PC-3 (cell line): ENCODE measurements at regions not wholly inside any gene's neighbourhood (a gene's known extent, or its start where the extent isn't known, plus 50 kb on each side); places are given as distances from the start of the nearest gene placed in this dataset.

Source experiments
- ATAC-seq: fragments of 200-7000 bp; cut with Tn5 transposase; 2 replicates; pipeline ENCODE4 v1.9.1; 2020; ENCODE audit warnings: mild to moderate bottlenecking, moderate library complexity
- BruUV-seq: library from RNA; stranded (reverse); fragments of 400-500 nt; replicated peaks from 2 replicates; lab custom pipeline; 2021; lab: Mats Ljungman, UMichigan
- CTCF ChIA-PET: fragments of 300-600 bp; sonication (Branson Sonifier 250); formaldehyde crosslinking; loops from one replicate; lab custom pipeline; 2022; ENCODE audit warnings: antibody characterized with exemption; lab: Charles Lee
- POLR2A ChIA-PET: fragments of 300-600 bp; sonication (Branson Sonifier 250); formaldehyde crosslinking; loops from one replicate; lab custom pipeline; 2022; ENCODE audit warnings: antibody characterized with exemption; ENCODE audit not compliant: unreplicated experiment; lab: Charles Lee
- DNase-seq: peaks from one replicate; pipeline ENCODE4 v3.0.0-alpha.2; 2015
- H2AFZ ChIP-seq: fragments of 300-600 bp; sonication (generic); 2 replicates; pipeline ENCODE4 v1.6.0; 2016; ENCODE audit warnings: antibody characterized with exemption, low read length
- H3F3A ChIP-seq: fragments of 300-600 bp; sonication (generic); one replicate; pipeline ENCODE4 v1.6.0; 2017; ENCODE audit warnings: antibody characterized with exemption, low read length, control low read depth, mild to moderate bottlenecking; ENCODE audit not compliant: unreplicated experiment
- H3K27ac ChIP-seq: fragments of 300-600 bp; sonication (generic); 2 replicates; pipeline ENCODE4 v1.5.1; 2016; ENCODE audit warnings: mild to moderate bottlenecking, low read length
- H3K27me3 ChIP-seq: fragments of 300-600 bp; sonication (generic); 2 replicates; pipeline ENCODE4 v1.6.1; 2016; ENCODE audit warnings: low read length, mixed read lengths
- H3K36me3 ChIP-seq: fragments of 300-600 bp; sonication (generic); 2 replicates; pipeline ENCODE4 v1.6.1; 2016; ENCODE audit warnings: low read depth, mixed run types, low read length, mixed read lengths
- H3K4me1 ChIP-seq: fragments of 300-600 bp; sonication (generic); 2 replicates; pipeline ENCODE4 v1.5.1; 2016; ENCODE audit warnings: low read length; ENCODE audit not compliant: insufficient read depth
- H3K4me2 ChIP-seq: fragments of 300-600 bp; sonication (generic); 2 replicates; pipeline ENCODE4 v1.6.0; 2016; ENCODE audit warnings: low read length
- H3K4me3 ChIP-seq: fragments of 300-600 bp; sonication (generic); 2 replicates; pipeline ENCODE4 v1.5.1; 2016; ENCODE audit warnings: mild to moderate bottlenecking, low read length, mixed read lengths
- H3K79me2 ChIP-seq: fragments of 300-600 bp; sonication (generic); 2 replicates; pipeline ENCODE4 v1.6.1; 2017; ENCODE audit warnings: low read length, mixed read lengths
- H3K9ac ChIP-seq: fragments of 300-600 bp; sonication (generic); 2 replicates; pipeline ENCODE4 v1.6.0; 2016; ENCODE audit warnings: mild to moderate bottlenecking, low read length
- H3K9me2 ChIP-seq: fragments of 300-600 bp; sonication (generic); replicated peaks from 2 replicates; pipeline ENCODE4 v1.6.1; 2016; ENCODE audit warnings: mixed run types, low read length, mixed read lengths
- H3K9me3 ChIP-seq: fragments of 300-600 bp; sonication (generic); 2 replicates; pipeline ENCODE4 v1.6.1; 2016; ENCODE audit warnings: low read length, mixed read lengths
- H4K20me1 ChIP-seq: fragments of 300-600 bp; sonication (generic); 2 replicates; pipeline ENCODE4 v1.6.1; 2016; ENCODE audit warnings: low read length, mixed read lengths
- CTCF ChIP-seq: fragments of 300-600 bp; sonication (generic); conservative IDR thresholded peaks from 2 replicates; pipeline ENCODE4 v1.5.1; 2017; ENCODE audit warnings: antibody characterized with exemption, low read depth, mild to moderate bottlenecking, low read length
- EZH2 ChIP-seq: fragments of 300-600 bp; sonication (generic); IDR thresholded peaks from one replicate; pipeline ENCODE4 v1.6.1; 2017; ENCODE audit warnings: antibody characterized with exemption, mild to moderate bottlenecking, low read length; ENCODE audit not compliant: unreplicated experiment
- EZH2phosphoT487 ChIP-seq: fragments of 300-600 bp; sonication (generic); IDR thresholded peaks from 2 replicates; pipeline ENCODE4 v1.6.1; 2018; ENCODE audit warnings: mild to moderate bottlenecking, antibody characterized with exemption, low read length, borderline replicate concordance
- intact Hi-C: fragments of 100-400 bp; cut with micrococcal nuclease; formaldehyde crosslinking; loops from 2 replicates; pipeline ENCODE4 v1.9.0; 2023

DNA sequence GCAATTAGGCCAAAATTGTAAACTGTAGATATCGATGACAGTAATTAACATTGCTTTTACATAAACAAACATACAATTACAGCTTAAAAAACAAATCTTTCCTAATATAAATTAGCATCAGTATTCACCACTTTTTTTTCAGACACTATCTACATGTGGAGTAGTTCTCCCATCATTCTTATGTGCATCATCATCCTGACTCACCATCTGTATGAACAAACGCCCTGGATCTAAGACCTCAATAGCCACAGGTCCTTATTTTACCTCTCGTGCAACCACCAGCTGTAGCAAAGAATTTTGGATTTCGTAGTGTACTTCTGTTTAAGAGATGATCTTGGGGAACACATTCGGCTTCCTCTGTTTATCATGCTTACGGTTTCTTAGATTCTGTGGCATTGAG lies 551.9 kb upstream of the KIRREL3 start:
- POLR2A ChIA-PET, result no interaction called here

GRCh38 chr11:127531167-127531566 lies 530.6 kb upstream of the KIRREL3 start:
- Histone ChIP-seq H3K9ac (no peak overlapping the region), H2AFZ (no peak overlapping the region), H4K20me1 (no peaks in the 10 kb centered on the region), H3K9me2 (no peaks in the 10 kb centered on the region), H3K79me2 (no peaks in the 10 kb centered on the region), H3K36me3 (no peaks in the 10 kb centered on the region), H3K4me3 (no peak overlapping the region), H3K27me3 (no peaks in the 10 kb centered on the region), H3K4me1 (no peaks in the 10 kb centered on the region), H3K9me3 (no peaks in the 10 kb centered on the region), H3F3A (no peaks in the 10 kb centered on the region), H3K27ac (no peak overlapping the region), H3K4me2 (no peak overlapping the region)
- intact Hi-C loops, result no loop called here
- ATAC-seq (no peak), DNase-seq (no peak)
- TF ChIP-seq CTCF, result no peak
- TF ChIP-seq EZH2phosphoT487, result no peak
- no peak for TF ChIP-seq EZH2
- ChIA-PET CTCF (no interaction called here), POLR2A (no interaction called here)
- no TSS peak for BruUV-seq

More for the DNA sequence above, 551.9 kb upstream of the KIRREL3 start:
- Histone ChIP-seq H3K4me2 (no peak overlapping the region), H3K4me1 (no peaks in the 10 kb centered on the region), H3K79me2 (no peaks in the 10 kb centered on the region), H3K4me3 (no peak overlapping the region), H3K9me2 (no peaks in the 10 kb centered on the region), H3K27me3 (peaks cover 22% of the 10 kb centered on the region), H3K36me3 (no peaks in the 10 kb centered on the region), H3K9ac (no peak overlapping the region), H2AFZ (no peak overlapping the region), H3K27ac (no peak overlapping the region), H3K9me3 (no peaks in the 10 kb centered on the region), H3F3A (no peaks in the 10 kb centered on the region), H4K20me1 (no peaks in the 10 kb centered on the region)
- ATAC-seq, result no peak
- no TSS peak for BruUV-seq
- TF ChIP-seq EZH2, result no peak
- TF ChIP-seq CTCF, result no peak
- TF ChIP-seq EZH2phosphoT487, result no peak
- DNase-seq, result no peak
- intact Hi-C loops, result no loop called here
- CTCF ChIA-PET, result no interaction called here

GRCh38 chr11:127528297-127528696 lies 527.7 kb upstream of the KIRREL3 start:
- no peaks in the 10 kb centered on the region for H3K9me3 ChIP-seq

More at GRCh38 chr11:127528297-127528696, 527.7 kb upstream of the KIRREL3 start:
- no peak for DNase-seq
- Histone ChIP-seq H3K9ac (no peak overlapping the region), H3K4me2 (no peak overlapping the region), H2AFZ (no peak overlapping the region), H3K36me3 (no peaks in the 10 kb centered on the region), H4K20me1 (no peaks in the 10 kb centered on the region), H3F3A (no peaks in the 10 kb centered on the region), H3K27me3 (no peaks in the 10 kb centered on the region), H3K79me2 (no peaks in the 10 kb centered on the region), H3K4me1 (no peaks in the 10 kb centered on the region), H3K9me2 (no peaks in the 10 kb centered on the region), H3K27ac (no peak overlapping the region), H3K4me3 (no peak overlapping the region)
- ChIA-PET CTCF (no interaction called here), POLR2A (no interaction called here)
- ATAC-seq, result no peak
- intact Hi-C loops, result no loop called here
- TF ChIP-seq EZH2, result no peak
- TF ChIP-seq EZH2phosphoT487, result no peak
- no peak for TF ChIP-seq CTCF
- BruUV-seq, result no TSS peak
